ENCODE measurements at regions not wholly inside any gene's neighbourhood (a gene's known extent, or its start where the extent isn't known, plus 50 kb on each side); places are given as distances from the start of the nearest gene placed in this dataset.

- no peak overlapping the region for H3K27ac ChIP-seq (ENCODE audit: low read depth, low read length)
- no peaks in the 10 kb centered on the region for H3K4me1 ChIP-seq (ENCODE audit: control insufficient read depth in 1 of 2, insufficient read depth in 2 of 2, low read length in 2 of 2)
- no peaks in the 10 kb centered on the region for H3K9me2 ChIP-seq (ENCODE audit: insufficient read depth)
- TF ChIP-seq FOSL1 (IDR thresholded peaks at IDR 0.05; ENCODE audit: low read depth) (no peak), POLR2A (IDR thresholded peaks at IDR 0.05; ENCODE audit: borderline replicate concordance, extremely low read depth, insufficient read depth, insufficient read length) (no peak), SP1 (IDR thresholded peaks at IDR 0.05; ENCODE audit: low read depth) (no peak), EZH2phosphoT487 (IDR thresholded peaks at IDR 0.05; ENCODE audit: borderline replicate concordance) (no peak), ZNF274 (IDR thresholded peaks at IDR 0.05; ENCODE audit: low read depth, low read length) (no peak), ZFX (IDR thresholded peaks at IDR 0.05) (no peak), ATF3 (IDR thresholded peaks at IDR 0.05) (no peak), CBX3 (IDR thresholded peaks at IDR 0.05; ENCODE audit: low read depth) (no peak), CTCF (IDR thresholded peaks at IDR 0.05 in 2 of 3, conservative IDR thresholded peaks at IDR 0.05 in 1 of 3; ENCODE audit: borderline replicate concordance in 1 of 3, insufficient read depth in 1 of 3, low read depth in 2 of 3, low read length in 2 of 3) (no peak), YY1 (IDR thresholded peaks at IDR 0.05; ENCODE audit: extremely low read depth, insufficient replicate concordance, low read depth, low read length) (no peak), SIN3A (IDR thresholded peaks at IDR 0.05; ENCODE audit: low read depth) (no peak), EGR1 (IDR thresholded peaks at IDR 0.05; ENCODE audit: low read depth) (no peak), RAD21 (IDR thresholded peaks at IDR 0.05; ENCODE audit: low read depth) (no peak), MAX (IDR thresholded peaks at IDR 0.05) (no peak), SRF (IDR thresholded peaks at IDR 0.05; ENCODE audit: low read depth) (no peak), ELF1 (IDR thresholded peaks at IDR 0.05; ENCODE audit: borderline replicate concordance, low read depth) (no peak), JUND (IDR thresholded peaks at IDR 0.05) (no peak), POLR2AphosphoS5 (IDR thresholded peaks at IDR 0.05; ENCODE audit: low read depth, low read length) (no peak)
- RAD21 ChIA-PET (ENCODE audit: low non-redundant PET in 1 of 2, low total read pairs in 2 of 2, uncharacterized antibody in 2 of 2, unreplicated experiment in 2 of 2): no interaction called here
- intact Hi-C loops (cut with micrococcal nuclease): no loop called here
- no peaks in the 10 kb centered on the region for H3K27me3 ChIP-seq (ENCODE audit: insufficient read depth, low read length)
- no peak for DNase-seq (ENCODE audit: low read depth, low spot score)
- no peak overlapping the region for H3K4me2 ChIP-seq (ENCODE audit: low read length)
- H3K36me3 ChIP-seq (ENCODE audit: control insufficient read depth in 1 of 2, insufficient read depth in 2 of 2, low read length in 2 of 2): no peaks in the 10 kb centered on the region
- no peak overlapping the region for H2AFZ ChIP-seq (ENCODE audit: low read depth, low read length, poor library complexity, severe bottlenecking)
- no peak for ATAC-seq
- POLR2A ChIA-PET: interaction anchor here (1.0 kb wide), 1 partner anchor 9 kb away, joined by 3 read pairs; no protein-coding TSS in a partner anchor
- no peaks in the 10 kb centered on the region for H3K79me2 ChIP-seq (ENCODE audit: insufficient read depth, low read length)
- no peak overlapping the region for H3K9ac ChIP-seq (ENCODE audit: low read length)
- no peaks in the 10 kb centered on the region for H4K20me1 ChIP-seq (ENCODE audit: insufficient read depth)
- no peaks in the 10 kb centered on the region for H3K9me3 ChIP-seq (ENCODE audit: control insufficient read depth in 1 of 2, insufficient read depth in 1 of 2, low read depth in 1 of 2, low read length in 2 of 2)
- CTCF ChIA-PET: no interaction called here
- no TSS peak for BruUV-seq (replicated peaks)
- H3K4me3 ChIP-seq (replicated peaks in 1 of 2; ENCODE audit: low read depth in 1 of 2, low read length in 2 of 2): no peak overlapping the region
Observed at GRCh38 chrX:20506739-20507138, 240.0 kb upstream of the RPS6KA3 start.
